CD4-positive, alpha-beta T cell treated with Interleukin-1 beta for 1 hour (primary cell): ENCODE measurements at regions not wholly inside any gene's neighbourhood (a gene's known extent, or its start where the extent isn't known, plus 50 kb on each side); places are given as distances from the start of the nearest gene placed in this dataset.
"Not testable (repeated sequence)": the region's sequence is repeated elsewhere in the genome, so short reads cannot be mapped to it uniquely, and the experiment has no call there.

Experiments
- DNase-seq, 2 donors: peaks; one replicate each; pipeline ENCODE4 v3.0.0-alpha.2; 2020 to 2022

DNA sequence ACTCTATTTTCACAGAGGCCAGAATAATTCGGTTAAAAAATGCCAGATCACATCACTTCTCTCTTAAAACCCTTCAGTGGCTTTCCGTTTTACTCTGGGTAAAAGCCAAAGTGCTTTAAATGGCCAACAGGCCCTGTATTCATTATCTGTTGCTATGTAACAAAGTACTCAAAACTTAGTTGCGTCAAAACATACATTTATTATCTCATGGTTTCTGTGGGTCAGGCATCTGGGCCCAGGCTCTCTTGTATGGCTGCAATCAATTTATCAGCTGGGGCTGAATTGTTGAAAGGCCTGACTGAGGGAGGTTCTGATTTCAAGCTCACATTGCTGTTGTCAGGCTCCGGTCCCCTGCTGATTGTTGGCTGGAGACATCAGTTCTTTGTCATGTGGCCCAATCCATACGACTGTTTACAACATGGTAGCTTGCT lies 72.7 kb upstream of the H2AZ1 start:
- DNase-seq: no peak

GRCh38 chr4:100019821-100020220 lies 69.7 kb upstream of the H2AZ1 start:
- no peak for DNase-seq

GRCh38 chr4:100017637-100018310 lies 67.7 kb upstream of the H2AZ1 start:
- no peak for DNase-seq

DNA sequence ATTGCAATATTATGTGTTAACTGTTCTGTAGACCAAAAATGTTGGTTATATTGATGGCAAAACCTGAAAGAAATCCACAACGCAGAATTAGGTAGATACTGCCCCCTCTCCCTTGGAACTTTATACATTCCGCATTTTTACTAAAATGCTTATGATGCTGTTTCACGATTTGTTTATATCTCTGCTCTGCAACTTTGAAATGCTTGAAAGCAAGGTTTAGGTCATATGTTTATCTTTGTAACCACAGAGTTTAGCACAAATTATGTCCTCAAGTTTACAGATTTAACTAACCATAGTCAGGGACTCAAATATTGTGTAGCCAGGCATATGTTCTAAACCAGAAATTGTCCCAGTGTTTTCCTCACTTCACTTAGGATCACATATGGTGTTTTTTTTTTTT lies 66.1 kb upstream of the H2AZ1 start:
- no peak for DNase-seq

GRCh38 chr4:100014616-100015015 lies 64.5 kb upstream of the H2AZ1 start:
- no peak for DNase-seq

DNA sequence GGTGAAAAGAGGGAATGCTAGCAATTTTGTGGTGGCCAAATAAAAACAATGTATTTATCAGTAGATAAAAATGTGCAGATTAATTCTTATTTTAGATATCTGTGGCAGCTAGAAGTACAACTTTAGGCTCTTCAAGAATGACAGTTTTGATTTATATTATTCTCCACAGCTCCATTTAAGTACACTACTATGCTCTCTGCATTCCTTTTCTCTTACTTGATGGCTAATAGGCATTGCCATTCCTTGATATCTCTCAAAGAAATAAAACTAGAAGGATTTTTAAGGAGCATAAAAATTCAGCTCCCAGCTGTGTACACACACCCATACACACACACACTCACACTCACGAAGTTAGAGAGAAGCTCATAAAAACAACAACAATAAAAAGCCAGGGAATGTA lies 59.4 kb upstream of the H2AZ1 start:
- DNase-seq: no peak

- DNase-seq: no peak
These were observed 58.0 kb upstream of the H2AZ1 start for GRCh38 chr4:100008048-100008447.

DNA sequence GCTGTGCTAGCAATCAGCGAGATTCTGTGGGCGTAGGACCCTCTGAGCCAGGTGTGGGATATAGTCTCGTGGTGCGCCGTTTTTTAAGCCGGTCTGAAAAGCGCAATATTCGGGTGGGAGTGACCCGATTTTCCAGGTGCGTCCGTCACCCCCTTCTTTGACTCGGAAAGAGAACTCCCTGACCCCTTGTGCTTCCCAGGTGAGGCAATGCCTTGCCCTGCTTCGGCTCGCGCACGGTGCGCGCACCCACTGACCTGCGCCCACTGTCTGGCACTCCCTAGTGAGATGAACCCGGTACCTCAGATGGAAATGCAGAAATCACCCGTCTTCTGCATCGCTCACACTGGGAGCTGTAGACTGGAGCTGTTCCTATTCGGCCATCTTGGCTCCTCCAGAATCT lies 56.1 kb upstream of the H2AZ1 start:
- DNase-seq: not testable (repeated sequence)
